Ovary (tissue), 7 donors: ENCODE measurements at regions not wholly inside any gene's neighbourhood (a gene's known extent, or its start where the extent isn't known, plus 50 kb on each side); places are given as distances from the start of the nearest gene placed in this dataset.

Experiments
- DNase-seq, 5 donors: peaks; one replicate each; pipeline ENCODE4 v3.0.0-alpha.2; 2019 to 2020
- H3K27ac ChIP-seq, 2 donors: fragments of 200-600 bp; one replicate each; pipeline versions ENCODE4 v1.5.1 to v1.8.0; 2019 to 2022
- H3K27me3 ChIP-seq: fragments of 200-600 bp; one replicate; pipeline ENCODE4 v1.8.0; 2022
- H3K36me3 ChIP-seq: fragments of 200-600 bp; sonication (generic); one replicate; pipeline ENCODE4 v1.5.1; 2019
- H3K4me1 ChIP-seq: one replicate; pipeline ENCODE4 v1.8.1; 2013; ENCODE audit warnings: mild to moderate bottlenecking, moderate library complexity; ENCODE audit not compliant: insufficient read depth
- H3K4me3 ChIP-seq: fragments of 200-600 bp; sonication (generic); one replicate; pipeline ENCODE4 v1.5.1; 2017
- H3K9me3 ChIP-seq, 2 donors: fragments of 200-600 bp in 1 of 2; sonication (generic) in 1 of 2; one replicate each; pipeline versions ENCODE4 v1.5.1 to v1.8.1; 2013 to 2019; ENCODE audit warnings: mild to moderate bottlenecking in 1 of 2, moderate library complexity in 1 of 2
- EP300 ChIP-seq: sonication (generic); formaldehyde crosslinking; IDR thresholded peaks from one replicate; pipeline ENCODE4 v1.6.1; 2017; ENCODE audit warnings: antibody characterized with exemption
- POLR2A ChIP-seq: fragments of 450-650 bp; IDR thresholded peaks from one replicate; pipeline ENCODE4 v1.6.1; 2017; ENCODE audit warnings: antibody characterized with exemption, mild to moderate bottlenecking, moderate library complexity
- WGBS, 3 donors: extraction: QIAGEN DNeasy Blood & Tissue Kit in 1 of 3; methylation state at CpG; one replicate each; pipeline versions ENCODE4 v1.1.5 to v1.1.7; 2013 to 2017; 5-methylcytosine and 5-hydroxymethylcytosine counted together
- intact Hi-C, 4 donors: fragments of 100-400 bp; cut with DNase I; formaldehyde crosslinking; loops; one replicate each; pipeline versions ENCODE4 v1.11.0 to v1.15.1; 2022 to 2023
- TF ChIP-seq, protein P1 (sequence below), 3 donors: fragments of 450-650 bp in 2 of 3; fragments of 200-600 bp in 1 of 3; IDR thresholded peaks; one replicate each; pipeline versions ENCODE4 v1.5.1 to v1.8.0; 2016 to 2022; ENCODE audit warnings: antibody characterized with exemption in 3 of 3, mild to moderate bottlenecking in 1 of 3
- donor health status: DM: no; HTN: no; CAD: no; lungs with moderate emphysema.
- donor health status: DM: no; HTN: no; CAD: no.
- donor health status: Bipolar disorder and iron deficiency.
- donor health status: DM: no; HTN: no; CAD: no.
- donor health status: DM: yes; HTN: yes; CAD: no.

DNA sequence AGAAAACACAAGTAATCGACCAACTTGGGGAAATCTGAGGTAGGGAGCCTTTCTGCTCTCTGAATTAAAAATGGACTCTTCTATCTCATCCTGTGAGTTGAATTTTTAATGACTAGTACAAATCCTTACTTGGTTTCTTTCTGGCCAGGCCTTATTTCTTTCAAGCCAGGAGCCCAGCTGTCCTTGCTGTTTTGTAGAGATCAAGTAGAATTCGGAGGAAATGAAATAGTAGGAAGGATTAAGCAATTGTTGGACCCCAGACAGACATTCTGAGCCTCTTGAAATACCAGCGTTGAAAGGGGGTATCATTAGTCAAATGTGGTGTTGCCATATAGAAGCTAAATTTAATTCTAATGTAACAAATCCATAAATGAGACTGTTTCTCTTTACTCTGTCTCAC, 53.7 kb upstream of the SMIM15 start:
- no peaks in the 10 kb centered on the region for H3K9me3 ChIP-seq
- no peaks in the 10 kb centered on the region for H3K27me3 ChIP-seq
- DNase-seq: no peak
- TF ChIP-seq, protein P1, sequence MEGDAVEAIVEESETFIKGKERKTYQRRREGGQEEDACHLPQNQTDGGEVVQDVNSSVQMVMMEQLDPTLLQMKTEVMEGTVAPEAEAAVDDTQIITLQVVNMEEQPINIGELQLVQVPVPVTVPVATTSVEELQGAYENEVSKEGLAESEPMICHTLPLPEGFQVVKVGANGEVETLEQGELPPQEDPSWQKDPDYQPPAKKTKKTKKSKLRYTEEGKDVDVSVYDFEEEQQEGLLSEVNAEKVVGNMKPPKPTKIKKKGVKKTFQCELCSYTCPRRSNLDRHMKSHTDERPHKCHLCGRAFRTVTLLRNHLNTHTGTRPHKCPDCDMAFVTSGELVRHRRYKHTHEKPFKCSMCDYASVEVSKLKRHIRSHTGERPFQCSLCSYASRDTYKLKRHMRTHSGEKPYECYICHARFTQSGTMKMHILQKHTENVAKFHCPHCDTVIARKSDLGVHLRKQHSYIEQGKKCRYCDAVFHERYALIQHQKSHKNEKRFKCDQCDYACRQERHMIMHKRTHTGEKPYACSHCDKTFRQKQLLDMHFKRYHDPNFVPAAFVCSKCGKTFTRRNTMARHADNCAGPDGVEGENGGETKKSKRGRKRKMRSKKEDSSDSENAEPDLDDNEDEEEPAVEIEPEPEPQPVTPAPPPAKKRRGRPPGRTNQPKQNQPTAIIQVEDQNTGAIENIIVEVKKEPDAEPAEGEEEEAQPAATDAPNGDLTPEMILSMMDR (IDR thresholded peaks at IDR 0.05): no peak
- TF ChIP-seq EP300 (no peak), POLR2A (no peak)
- H3K36me3 ChIP-seq: no peaks in the 10 kb centered on the region
- no peaks in the 10 kb centered on the region for H3K4me1 ChIP-seq
- WGBS, 3 donors: 46 to 64% (median 48%) methylated on average over 3 of the region's 3 CpGs
- no peak overlapping the region for H3K27ac ChIP-seq
- no peak overlapping the region for H3K4me3 ChIP-seq
- intact Hi-C loops: no loop called here

DNA sequence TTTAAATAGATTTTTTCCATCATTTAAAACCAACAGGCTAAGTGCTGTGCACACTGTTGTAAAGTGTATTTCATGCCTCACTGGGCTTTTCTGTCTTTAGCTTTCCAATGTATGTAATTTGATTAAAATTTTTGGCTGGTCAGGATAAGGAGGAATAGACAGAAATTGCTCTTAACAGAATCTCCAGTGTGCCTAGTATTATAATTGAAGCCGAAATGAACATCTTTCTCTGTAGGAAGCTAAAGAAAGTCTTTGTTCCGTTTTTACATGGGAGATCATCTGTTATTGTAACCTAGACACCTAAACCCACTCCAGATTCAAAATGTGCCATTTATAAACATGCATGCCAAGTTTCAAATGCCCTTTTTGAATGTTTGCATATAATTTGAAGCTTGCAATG, 54.5 kb upstream of the SMIM15 start:
- WGBS, 3 donors: 82 to 84% (median 84%) methylated on average over 2 of the region's 2 CpGs
- Histone ChIP-seq H3K27ac (no peak overlapping the region), H3K9me3 (no peaks in the 10 kb centered on the region), H3K4me3 (no peak overlapping the region), H3K4me1 (no peaks in the 10 kb centered on the region), H3K27me3 (no peaks in the 10 kb centered on the region), H3K36me3 (no peaks in the 10 kb centered on the region)
- intact Hi-C loops: no loop called here
- DNase-seq: no peak
- TF ChIP-seq EP300: no peak
- TF ChIP-seq POLR2A: no peak
- TF ChIP-seq, protein P1 (IDR thresholded peaks at IDR 0.05): no peak

DNA sequence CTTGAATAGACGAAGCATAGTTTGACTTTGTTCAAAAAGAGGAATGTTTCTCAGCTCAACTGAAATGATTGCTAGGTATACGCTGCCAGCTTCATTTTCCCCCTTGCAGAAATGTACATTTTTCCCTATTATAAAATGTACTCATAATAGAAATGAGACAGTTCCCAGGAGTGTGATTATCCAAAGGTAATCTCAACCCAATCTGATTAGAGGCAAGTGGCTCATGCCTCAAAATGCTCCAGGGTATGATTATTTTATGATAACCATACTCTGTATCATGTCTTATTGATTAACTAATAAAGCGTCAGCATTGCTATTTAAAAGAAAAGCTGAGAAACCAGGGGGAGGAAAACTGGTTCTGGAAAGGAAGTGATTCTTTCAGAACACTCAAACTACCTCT, 54.9 kb upstream of the SMIM15 start:
- TF ChIP-seq, protein P1 (IDR thresholded peaks at IDR 0.05): no peak
- H3K9me3 ChIP-seq: no peaks in the 10 kb centered on the region
- H3K27me3 ChIP-seq: no peaks in the 10 kb centered on the region
- intact Hi-C loops: no loop called here
- no peak for DNase-seq
- H3K27ac ChIP-seq: no peak overlapping the region
- H3K4me3 ChIP-seq: no peak overlapping the region
- no peaks in the 10 kb centered on the region for H3K4me1 ChIP-seq
- H3K36me3 ChIP-seq: no peaks in the 10 kb centered on the region
- 84 to 88% (median 88%) methylated on average over 3 of the region's 3 CpGs for WGBS, 3 donors

DNA sequence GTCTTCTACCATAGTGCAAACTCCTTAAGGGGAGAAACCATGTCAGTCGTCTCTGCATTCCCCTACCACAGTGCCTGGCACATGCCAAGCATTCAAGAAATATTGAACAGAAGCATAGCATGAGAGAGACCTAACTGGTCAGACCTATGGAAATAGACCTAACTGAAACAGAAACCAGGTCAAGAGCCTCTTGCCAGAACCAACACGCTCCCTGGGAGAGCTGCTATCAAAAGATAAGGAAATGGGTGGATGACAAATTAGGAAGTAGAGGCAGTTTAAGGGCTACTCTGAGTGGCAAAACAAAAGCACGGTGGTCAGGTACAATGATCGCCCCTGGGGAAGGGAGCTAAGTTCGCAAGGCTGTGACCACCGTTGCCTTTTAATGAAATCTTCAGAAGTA, 66.0 kb upstream of the SMIM15 start:
- H3K4me3 ChIP-seq: no peak overlapping the region
- no peaks in the 10 kb centered on the region for H3K9me3 ChIP-seq
- no peak overlapping the region for H3K27ac ChIP-seq
- no peaks in the 10 kb centered on the region for H3K27me3 ChIP-seq
- TF ChIP-seq, protein P1 (IDR thresholded peaks at IDR 0.05): no peak
- TF ChIP-seq POLR2A: no peak
- TF ChIP-seq EP300: no peak
- H3K36me3 ChIP-seq: no peaks in the 10 kb centered on the region
- DNase-seq: no peak
- 81 to 84% (median 82%) methylated on average over 6 of the region's 6 CpGs for WGBS, 3 donors
- intact Hi-C loops: no loop called here
- peaks cover 3% of the 10 kb centered on the region for H3K4me1 ChIP-seq
